GM19025 (cell line): ENCODE measurements at regions not wholly inside any gene's neighbourhood (a gene's known extent, or its start where the extent isn't known, plus 50 kb on each side); places are given as distances from the start of the nearest gene placed in this dataset.
"Not testable (repeated sequence)": the region's sequence is repeated elsewhere in the genome, so short reads cannot be mapped to it uniquely, and the experiment has no call there.

Experiments
- ATAC-seq: cut with Tn5 transposase; IDR thresholded peaks from one replicate; pipeline ENCODE4 v1.9.1; 2021; ENCODE audit warnings: mild to moderate bottlenecking, low read depth, moderate library complexity; ENCODE audit not compliant: unreplicated experiment

DNA sequence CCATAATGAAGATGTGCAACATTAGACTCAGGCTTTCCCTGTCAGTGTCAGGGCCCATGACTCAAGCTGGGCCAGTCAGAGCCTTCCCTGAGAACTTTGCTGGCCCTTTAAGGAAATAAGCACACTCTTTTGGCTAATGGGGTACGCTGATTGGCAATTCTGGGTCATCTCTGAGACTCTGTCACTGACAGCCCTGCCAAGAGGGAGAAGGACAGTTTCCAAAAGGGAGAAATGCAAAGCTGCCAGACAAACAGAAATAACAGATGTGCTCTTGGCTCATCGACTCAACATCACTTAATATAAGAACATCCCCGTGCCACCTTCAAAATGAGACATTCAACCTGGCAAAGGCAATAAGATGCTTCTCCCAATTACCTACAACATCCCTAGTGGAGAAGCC lies 491.9 kb upstream of the PROK2 start:
- no peak for ATAC-seq

DNA sequence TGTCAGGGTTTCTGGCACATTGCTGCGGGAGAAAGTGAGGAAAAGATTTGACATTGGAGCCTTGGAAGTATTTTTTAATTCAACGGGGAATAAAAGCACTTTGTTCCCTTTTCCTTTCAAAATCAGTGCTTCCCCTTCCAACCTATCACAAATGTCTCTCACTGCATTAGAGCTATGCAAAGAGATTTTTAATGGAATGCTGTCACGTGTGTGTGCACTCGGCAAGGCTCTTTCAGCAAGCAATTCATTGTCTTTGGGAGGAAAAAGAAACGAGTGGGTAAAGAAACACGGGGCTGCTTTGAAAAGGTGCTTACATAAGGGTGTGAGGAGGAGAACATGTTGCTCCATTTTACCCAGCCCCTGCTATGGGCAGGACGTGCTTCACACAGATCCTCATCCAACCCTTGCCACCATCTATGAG lies 490.4 kb upstream of the PROK2 start:
- ATAC-seq = no peak

DNA sequence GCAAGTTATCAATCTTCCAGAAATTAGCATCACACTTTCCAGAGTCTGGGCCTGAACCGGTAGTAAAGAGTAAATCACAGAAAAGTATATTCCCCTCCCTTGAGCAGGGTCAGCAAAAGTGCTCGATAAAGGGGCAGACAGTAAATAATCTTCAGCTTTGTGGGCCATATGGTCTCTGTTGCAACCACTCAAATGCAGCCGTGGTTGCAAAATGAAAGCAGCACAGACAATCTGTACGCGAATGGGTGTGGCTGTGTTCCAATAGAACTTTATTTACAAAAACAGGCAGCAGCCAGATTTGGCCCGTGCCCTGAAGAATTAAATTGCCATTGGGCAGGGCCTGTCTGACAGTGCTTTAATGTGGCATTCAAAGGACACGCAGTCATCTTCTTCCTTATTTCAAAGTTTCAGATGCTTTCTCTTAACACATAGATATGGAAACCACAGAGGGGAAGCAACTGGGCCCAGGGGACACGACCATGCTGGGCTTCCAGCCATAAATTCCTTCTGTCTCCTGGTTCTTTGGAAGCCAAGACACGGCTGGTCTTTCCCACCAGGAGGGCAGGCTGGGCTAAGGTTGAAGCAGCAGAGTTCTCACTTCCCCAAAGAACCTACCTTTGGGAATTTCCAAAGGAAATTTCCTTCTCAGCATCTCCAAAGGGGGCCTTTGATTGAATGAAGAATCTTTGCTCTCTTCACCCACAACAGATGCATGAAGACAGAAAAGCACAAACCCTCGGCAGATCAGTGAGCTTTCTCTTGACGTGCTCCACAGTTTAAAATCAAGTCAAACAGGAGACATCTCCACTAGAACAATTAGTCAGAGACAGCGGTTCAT lies 489.8 kb upstream of the PROK2 start:
- ATAC-seq = no peak

DNA sequence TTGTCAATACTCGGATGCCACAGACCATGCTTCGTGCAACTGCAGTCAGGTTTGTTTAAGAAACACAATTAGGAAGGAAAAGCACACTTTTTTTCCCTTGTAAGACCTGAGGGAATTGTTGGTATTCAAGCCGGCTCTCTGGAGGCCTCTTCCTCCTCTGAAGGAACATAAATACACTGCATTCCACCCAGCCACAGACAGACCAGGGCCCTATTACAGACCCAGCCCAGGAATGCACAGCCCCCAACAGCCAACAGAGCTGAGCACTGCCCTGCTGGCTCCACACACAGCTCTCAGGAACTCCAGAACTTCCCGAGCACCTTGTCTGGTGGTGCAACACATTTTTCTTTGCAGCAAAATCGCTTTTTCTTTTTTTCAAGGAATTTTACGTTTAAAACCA lies 488.7 kb upstream of the PROK2 start:
- no peak for ATAC-seq

DNA sequence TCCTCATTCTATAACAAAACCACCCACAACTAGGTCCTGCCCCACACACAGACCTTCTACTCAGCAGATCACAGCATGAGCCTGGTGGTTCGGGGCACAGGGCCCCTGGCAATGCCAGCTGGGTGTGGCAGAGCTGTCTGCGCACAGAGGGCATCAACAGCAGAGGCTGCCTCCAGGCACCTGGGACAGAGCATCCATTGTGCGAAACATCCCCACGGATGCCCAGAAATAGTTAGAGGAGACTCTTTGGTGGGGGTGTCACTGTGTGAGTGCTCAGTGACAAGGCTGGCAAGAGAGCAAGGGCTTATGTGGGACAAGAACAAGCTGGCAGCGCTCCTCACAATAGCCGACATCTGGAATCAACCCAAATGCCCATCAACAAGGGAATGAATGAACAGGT lies 487.4 kb upstream of the PROK2 start:
- no peak for ATAC-seq

DNA sequence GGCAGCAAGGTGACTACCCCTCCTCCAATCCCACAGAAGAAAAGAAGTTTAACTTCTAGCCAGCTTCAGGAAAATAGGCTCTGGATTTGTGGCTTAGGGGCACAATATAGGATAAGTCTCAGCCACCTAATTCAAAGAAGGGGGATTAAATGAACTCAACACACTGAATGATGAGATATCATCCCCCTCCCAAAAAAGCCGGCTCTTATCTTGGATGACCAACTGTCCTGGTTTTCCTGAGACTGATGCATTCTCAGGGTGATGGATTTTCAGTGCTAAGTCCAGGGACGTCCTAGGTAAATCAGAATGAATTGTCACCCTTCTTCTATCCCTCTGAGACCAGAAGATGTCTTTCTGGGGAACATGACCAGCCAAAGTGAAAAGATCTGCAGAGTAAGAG lies 487.0 kb upstream of the PROK2 start:
- no peak for ATAC-seq

DNA sequence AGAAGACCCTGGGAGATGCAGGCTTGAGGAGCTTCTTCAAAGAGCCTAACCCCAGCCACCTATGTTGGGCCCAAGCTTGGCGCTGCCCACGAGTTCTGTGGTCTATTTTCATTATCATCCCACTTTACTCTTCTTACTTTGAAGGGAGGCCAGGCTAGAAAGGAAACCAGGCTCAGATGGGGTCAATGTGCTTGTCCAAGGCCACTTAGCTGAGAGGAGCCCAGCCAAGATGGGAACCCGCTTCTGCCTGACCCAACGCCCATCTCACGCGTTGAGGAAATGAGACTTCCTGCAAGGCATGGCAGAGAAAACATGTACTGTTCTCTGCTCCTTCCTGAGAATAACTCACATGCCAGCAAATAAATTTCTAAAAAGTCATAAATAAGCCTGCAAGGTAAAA lies 486.3 kb upstream of the PROK2 start:
- ATAC-seq = no peak

DNA sequence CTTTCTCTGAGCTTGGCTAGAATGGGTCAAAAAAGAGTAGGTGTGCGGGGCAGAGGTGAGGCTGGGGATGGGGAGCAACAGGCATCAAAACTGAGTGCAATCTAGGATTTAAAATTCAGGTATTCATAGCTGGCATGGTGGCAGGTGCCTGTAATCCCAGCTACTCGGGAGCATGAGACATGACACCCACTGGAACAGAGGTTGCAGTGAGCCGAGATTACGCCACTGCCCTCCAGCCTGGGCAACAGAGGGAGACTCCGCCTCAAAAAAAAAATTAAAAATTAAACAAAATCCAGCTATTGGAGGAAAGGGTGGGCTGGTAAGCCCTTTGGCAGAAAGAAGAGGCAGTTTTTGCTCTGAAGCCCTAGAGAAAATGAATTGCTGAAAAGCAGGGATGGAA lies 485.8 kb upstream of the PROK2 start:
- no peak for ATAC-seq

DNA sequence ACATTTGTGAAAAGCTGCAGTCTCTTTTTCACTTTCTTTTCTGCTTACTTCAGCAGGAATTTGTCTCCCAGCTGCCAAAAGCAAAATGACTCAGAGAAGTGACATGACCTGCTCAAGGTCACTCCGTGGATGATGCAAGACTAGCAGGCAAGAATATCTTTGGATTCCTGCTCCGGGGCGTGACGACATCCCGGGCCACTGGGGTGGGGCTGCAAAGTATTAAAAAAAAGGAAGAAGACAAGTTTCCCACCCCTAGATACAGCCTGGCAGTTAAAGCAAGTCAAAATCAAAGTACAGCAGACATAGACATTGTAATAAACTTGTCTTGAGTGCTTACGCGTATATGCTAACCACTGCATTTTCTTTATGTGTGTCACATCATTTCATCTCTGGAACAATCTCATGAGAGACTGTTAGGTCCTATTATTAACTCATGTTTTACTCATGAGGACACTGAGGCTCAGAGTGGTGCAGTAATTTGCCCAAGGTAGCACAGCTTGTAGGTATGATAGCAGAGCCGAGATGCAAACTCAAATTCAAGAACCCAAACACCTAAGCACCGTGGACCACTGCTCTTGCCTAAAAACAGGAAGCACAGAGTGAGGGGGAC lies 485.2 kb upstream of the PROK2 start:
- ATAC-seq = no peak

DNA sequence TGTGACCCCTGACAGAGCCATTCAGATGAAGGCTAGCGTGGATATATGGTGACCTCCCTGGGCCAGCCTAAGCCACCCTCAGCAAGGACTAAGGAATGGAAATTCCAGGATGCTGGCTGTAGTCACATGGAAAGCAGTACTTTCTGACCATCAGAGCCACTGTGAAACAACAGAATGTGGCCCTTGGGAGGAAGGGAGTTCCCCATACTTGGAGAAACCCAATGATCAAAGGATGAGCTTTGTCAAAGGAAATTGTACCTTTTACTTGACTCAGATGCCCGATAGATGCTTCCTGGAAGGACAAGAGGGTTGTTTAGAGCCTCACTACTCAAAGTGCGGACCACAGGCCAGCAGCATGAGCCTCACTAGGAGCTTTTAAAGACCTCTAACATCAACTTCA lies 484.5 kb upstream of the PROK2 start:
- ATAC-seq = no peak

DNA sequence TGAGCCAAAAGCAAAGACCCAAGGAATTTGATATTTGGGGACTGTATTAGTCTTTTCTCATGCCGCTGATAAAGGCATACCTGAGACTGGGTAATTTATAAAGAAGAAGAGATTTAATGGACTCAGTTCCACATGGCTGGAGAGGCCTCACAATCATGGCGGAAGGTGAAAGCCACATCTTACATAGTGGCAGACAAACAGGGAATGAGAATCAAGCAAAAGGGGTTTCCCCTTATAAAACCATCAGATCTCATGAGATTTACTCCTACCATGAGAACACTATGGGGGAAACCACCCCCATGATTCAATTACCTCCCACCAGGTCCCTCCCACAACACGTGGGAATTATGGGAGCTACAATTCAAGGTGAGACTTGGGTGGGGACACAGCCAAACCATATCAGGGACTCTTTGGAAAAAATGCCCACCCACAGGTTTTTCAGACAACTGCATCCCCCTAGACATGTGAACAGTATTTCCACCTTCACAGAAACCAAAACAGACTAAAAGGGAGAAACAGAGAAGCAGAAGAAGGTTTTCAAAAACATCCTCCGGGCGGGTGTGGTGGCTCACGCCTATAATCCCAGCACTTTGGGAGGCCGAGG lies 482.1 kb upstream of the PROK2 start:
- ATAC-seq = not testable (repeated sequence)

DNA sequence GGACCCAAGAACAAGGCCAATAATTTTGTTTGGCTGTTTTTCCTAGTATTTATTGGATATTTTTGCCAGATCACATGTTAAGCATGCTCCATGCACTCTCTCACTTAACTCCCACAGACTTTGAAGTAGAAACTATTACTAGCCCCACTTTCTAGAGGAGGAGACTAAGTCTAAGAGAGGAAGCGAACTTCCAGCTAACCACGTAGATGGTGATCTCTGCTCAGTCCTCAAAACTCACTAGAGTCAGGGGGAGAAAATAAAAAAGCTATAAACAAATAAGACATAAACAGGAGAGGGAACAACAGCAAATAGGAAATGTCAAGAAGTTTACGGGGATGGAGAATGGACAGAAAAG lies 481.0 kb upstream of the PROK2 start:
- ATAC-seq = no peak

DNA sequence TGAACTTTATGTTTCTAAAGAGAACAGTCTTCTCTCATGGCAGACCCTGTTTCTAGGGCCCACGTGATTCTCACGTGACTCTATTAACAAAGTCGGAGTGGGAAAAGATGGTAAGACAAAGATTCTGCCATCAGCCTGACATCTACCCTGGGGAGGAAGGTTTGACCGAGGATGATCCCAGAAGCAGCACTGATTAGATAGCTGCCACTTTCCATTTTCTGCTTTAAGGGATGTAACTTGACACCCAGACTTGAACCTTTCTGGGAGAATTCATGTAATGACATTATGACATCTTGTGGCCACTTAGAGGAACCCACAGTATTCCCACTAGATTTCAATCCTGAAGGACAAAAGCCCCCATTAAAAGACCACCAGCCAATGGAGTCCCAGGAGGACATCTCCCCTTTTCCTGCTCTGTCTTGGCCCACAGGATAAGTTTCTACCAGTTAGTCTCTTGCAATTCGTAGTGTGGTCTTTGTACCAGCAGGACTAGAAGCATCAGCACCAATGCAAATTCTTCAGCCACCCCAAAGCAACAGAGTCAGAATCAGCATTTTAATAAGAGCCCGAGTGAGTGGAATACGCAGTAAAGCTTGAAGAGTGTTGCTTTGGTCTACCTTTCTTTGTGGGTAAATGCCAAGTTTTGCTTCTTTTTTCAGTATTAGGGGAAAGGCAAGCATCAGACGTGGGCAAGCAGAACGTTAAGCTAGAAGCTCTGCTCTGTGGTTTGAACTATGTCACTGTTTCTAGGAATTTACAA lies 480.5 kb upstream of the PROK2 start:
- no peak for ATAC-seq

DNA sequence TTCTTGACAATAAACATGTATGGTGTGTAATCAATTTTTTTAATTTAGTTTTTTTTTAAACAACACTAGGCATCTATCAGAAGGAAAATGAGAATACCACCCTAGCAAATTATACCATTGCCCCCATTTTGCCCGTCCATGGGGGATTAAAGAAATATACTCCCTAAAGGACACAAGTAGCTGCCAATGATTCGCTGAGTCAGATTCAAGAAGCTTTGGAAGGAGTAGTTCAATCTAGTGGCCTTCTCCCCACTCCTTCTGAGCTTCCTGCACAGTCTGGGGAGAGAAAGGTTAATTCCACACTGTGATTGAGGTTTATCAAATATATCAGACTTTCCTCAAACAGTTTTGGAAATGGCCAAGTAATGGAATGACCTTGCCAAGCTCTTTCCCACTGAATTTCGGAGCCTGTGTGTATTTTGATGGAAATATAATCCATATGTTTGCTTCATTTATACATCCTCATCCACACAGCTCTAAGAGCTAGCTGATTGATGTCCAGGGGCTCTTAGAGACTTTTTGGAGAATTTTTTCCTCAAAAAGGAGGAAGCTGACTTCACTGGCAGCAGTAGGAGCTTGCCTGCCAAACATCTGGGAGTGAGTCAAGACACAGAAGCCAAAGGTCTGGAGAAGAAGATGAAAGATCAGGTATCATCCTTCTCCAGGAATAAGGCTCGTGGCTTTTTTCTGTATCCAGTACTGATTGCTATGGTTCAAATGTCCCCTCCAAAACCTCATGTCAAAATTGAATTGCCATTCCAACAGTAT lies 478.5 kb upstream of the PROK2 start:
- no peak for ATAC-seq

DNA sequence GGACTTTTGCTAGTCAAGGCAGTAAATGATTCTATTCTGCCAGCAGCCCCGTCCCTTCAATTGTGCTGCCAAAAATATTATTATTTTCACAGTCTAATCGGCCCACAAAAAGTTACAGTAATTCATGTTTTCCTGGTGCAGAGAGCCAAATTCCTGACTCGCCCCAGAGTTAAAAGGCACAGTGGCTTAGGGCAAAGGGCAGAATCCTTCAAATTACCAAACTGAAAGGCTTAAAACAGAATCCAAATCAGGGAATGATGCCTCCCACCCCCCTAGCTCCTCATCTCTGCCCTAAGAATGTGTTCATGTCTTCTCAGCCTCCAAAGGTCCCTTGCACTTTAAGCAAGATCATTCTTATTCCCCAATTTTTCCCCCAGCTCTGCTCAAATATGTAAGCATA lies 477.8 kb upstream of the PROK2 start:
- ATAC-seq = no peak

DNA sequence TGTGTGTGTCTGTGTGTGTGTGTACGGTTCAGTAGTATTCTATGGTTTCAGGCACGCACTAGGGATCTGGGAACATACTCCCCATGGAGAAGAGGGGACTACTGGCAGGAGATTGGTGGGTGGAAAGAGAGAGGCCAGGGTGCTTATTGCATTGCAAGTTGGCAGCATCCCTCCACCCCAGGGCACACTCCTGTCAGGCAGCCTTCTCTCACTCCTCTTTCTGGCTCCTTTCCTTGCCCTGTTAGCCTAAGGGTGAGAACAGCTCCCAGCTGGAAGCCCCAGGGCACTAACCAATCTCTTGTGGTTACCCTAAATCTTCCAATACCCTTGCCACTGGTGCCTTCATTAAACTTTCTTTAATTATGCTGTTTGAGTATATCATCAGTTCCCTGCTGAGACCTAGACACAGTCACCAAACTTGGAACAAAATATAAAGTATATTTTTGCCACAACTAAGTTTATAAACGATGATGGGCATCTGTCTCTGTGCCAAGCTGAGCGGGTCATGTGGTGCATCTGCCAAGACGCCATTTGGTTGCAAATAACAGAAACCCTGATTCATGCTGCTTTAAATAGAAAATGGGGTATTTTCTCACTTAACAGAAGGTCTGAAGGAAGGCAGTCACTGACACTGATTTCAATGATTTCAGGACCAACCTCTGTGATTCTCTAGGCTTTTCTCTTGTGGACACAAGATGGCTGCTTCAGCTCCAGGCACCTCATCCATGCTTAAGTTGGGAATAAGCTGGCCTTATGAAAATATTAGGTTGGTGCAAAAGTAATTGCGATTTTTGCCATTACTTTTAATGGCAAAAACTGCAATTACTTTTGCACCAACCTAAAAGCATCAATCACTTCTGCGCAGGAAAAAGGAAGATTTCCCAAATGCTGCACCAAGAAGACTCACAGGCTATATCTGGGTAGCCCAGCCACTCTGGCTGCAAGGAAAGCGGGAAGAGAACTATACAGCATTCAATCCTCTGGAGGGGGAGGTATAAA lies 476.9 kb upstream of the PROK2 start:
- no peak for ATAC-seq

DNA sequence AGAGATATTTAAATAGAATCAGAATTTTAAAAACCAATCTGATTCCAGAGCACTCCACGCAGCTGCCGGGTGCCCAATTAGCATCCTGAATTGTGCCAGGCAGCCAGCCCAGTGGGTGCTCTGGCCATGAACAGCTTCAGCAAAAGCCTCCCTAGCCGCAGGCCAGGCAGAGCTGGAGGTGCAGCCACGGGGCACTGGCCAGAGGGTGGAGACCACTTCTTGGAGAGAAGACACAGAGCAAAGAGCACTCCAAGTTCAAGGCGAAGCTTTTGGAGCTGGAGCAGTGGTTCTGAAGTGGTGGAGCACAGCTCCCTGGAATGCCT lies 475.6 kb upstream of the PROK2 start:
- ATAC-seq = no peak

DNA sequence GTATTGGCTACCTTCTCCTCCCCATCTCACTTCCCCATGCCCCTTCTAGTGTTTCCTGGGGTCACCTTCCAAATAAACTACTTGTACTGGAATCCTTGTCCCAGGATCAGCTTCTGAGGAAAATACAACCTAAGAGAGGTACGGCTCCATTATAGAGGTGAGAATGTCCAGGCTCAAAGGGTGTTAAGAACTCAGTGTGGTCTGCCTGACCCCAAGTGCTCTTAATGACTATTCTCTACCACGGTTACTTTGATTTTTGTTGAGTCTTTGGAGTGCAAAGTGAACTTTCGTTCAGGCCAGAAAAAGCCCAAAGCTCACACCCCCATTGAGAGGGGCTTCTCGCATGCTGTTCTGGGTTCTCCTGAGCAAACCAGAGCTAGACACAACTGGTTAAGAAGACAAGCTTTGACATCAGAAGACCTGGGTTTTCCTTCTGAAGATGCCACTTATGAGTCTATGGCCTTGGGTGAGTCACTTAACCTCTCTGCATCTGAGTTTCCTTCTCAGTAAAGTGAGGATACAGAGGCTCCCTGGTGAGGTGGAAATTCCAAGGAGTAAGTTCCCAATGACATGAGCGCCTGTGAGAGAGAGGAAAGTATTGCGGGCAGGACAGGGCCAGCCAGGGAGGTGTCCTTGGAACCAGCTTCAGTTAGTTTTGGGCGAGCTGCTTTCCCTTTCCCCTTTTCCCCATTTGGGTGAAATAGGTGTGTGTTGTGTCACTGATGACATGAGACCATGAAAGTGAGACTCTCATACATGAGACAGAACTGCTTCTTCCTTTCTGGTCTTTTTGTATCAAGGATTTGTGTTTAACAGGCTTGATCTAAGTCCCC lies 475.0 kb upstream of the PROK2 start:
- no peak for ATAC-seq
